NCI-H1048 (cell line): ENCODE measurements at regions not wholly inside any gene's neighbourhood (a gene's known extent, or its start where the extent isn't known, plus 50 kb on each side); places are given as distances from the start of the nearest gene placed in this dataset.

Experiments used
- DNase-seq: peaks from one replicate; lab custom pipeline; 2025; lab: John Stamatoyannopoulos, UW

- DNase-seq, result no peak
Observed at GRCh38 chr2:64704161-64704560, 50.4 kb upstream of the SERTAD2 start.

GRCh38 chr2:64704996-64705395 is 51.3 kb upstream of the SERTAD2 start:
- no peak for DNase-seq

DNA sequence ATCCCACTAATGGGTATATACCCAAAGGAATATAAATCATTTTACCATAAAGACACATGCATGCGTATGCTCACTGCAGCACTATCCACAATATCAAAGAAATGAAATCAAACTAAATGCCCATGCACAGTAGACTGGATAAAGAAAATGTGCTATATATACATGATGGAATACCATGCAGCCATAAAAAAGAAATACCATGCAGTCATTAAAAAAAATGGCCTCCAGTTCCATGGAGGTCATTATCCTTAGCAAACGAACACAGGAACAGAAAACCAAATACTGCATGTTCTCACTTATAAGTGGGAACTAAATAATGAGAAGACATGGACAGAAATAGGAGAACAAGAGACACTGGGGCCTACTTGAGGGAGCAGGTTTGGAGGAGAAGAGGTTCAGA is 53.6 kb upstream of the SERTAD2 start:
- no peak for DNase-seq

DNA sequence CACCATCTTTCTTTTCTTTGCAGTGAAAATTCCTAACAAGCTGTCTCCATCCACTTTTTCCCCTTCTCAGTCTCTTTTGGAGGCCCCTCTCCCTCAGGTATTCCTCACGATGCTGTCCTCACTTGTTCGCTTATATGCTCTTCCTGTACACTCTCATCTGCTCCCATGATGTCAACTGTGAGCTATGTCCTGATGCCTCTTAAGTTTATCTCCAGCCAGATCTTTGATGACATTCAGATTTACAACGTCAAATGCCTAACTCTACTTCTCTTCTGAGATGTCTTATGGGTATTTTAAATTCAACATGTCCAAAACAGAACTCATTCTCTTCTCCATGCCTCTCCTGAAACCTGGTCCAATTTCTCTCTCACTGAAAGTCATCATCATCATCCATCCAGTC is 55.1 kb upstream of the SERTAD2 start:
- DNase-seq, result no peak

- DNase-seq, result no peak
Observed at GRCh38 chr2:64711252-64711800, 57.6 kb upstream of the SERTAD2 start.

DNA sequence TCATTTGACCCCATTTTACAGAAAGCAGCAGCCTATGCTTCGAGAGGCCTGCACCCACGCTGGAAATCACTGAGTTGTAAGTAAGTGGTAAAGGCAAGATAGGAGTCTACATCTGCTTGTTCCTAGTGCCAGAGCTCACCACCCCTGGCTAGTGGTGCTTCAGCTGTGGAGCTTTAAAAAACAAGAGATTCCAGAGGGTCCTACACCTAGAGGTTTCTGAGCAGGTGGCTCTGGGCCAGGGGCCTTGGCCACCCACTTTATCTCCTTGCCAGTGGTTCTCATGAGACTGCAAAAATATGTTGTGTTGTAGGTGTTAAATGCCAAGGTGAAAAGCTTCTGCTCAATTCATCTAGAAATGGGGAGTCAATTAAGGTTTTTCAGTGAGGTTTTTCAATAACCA is 60.0 kb upstream of the SERTAD2 start:
- no peak for DNase-seq

- no peak for DNase-seq
Observed at GRCh38 chr2:64716569-64716968, 62.9 kb upstream of the SERTAD2 start.

DNA sequence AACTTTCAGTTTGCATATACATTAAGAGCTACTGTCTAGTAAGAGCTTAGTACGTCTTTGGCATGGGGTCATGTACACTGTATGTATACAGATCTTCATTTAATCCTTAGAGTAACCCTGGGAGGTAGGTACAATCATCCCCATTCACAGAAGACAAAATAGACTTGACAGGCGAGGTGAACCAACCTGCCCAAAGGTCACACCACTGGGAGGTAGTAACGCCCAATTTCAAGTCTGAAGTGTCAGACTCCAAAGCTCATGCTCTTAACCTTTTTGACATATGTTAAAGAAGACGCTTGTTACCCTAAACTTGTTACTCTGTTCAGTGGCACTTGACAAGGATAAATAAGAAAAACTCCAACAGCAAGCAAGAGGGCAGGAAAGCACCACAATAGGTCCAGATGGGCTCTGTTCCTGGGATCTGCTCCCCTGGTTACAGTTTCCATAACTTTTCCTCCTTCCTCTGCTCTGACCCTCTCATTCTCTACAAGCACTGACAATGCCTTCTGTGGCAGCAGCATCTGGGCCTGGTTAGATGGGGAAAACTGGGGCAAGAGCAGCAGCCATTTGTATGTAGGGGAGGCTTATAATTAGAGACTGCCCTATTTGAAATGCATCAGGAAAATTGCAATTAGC is 64.7 kb upstream of the SERTAD2 start:
- no peak for DNase-seq

GRCh38 chr2:64720535-64721319 is 67.0 kb upstream of the SERTAD2 start:
- no peak for DNase-seq

- DNase-seq, result no peak
Observed at GRCh38 chr2:64721320-64721623, 67.6 kb upstream of the SERTAD2 start.

DNA sequence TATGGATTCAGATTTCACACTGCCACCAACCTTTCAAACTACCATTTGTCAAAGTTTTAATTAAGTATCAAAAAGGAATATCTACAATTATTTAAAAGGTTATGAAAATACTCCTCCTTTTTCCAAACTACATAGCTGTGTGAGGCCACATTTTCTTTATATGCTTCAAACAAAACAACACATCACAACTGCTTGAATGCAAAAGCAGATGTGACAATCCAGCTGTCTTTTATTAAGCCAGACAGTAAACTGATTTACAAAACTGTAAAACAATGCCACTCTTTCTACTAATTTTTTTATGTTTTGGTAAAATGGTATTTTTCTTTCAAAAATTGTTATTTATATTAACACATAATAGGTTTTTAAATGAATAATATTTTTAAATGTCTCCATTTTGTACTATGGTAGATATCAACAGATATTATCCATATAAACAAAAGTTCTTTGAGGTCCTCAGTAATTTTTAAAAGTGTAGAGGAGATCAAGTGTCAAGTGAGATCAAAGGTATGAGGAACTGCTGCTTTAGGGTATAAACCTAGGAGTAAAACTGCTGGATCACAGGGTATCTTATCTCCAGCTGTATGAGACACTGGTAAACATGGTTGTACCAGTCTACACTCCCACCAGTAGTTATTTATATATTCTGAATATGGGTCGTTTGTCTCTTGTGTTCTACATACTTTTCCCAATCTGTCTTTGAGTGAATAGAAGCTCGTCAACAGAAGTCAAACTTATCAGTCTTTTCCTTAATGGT is 68.8 kb upstream of the SERTAD2 start:
- DNase-seq, result no peak

GRCh38 chr2:64727013-64727767 is 73.5 kb upstream of the SERTAD2 start:
- DNase-seq, result no peak

- DNase-seq, result no peak
Observed at GRCh38 chr2:64727843-64728463, 74.2 kb upstream of the SERTAD2 start.

DNA sequence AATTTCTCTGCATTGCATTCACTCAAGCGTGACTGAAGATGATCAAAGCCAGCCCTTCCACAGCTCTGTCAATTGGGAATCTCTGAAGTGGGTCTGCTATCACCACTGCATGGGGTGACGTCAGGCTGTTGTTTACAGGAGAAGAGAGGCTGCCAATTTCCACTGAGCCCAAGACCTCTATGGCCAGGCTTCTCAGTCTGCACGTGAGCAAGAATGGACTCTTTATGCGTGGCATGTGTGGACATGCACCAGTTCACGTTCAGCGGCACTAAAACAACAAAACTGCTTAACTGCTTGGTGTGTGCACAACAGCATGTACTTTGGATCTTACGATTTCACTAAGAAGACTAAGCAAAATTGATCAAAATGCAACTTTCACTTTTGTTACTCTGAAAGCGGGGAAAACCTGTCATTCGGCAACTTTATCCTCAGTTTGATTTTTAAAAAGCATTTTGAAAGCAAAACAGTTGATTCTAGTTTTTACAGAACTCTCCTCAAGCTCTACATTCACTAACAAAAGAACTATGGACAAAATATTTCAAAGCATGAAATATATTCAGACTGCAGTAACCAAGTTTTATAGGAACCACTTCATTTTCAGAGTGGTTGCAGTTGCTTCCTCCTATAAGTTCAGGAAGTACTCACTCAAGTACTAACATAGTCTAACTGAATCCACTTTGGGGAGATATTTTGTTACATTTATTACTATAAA is 77.0 kb upstream of the SERTAD2 start:
- DNase-seq, result no peak

- no peak for DNase-seq
Observed at GRCh38 chr2:64731263-64731643, 77.5 kb upstream of the SERTAD2 start.

DNA sequence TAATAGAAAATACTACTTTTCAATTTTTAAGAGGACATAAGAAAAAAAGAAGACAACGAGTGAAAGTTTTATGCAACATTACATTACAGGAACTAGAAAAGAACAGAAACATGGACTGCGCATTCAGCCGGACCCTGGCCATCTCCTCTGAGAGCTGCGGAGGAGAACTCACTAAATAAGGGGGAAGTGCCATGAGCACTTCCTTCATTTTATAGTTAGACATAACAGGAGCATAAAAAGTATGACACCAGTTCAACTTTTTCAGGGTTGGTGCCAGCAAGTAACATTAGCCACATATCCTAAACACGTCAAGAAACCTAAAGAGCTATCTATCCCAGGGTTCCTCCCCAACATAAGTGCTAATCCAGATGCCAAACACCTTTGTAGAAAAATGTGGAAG is 78.0 kb upstream of the SERTAD2 start:
- DNase-seq, result no peak

DNA sequence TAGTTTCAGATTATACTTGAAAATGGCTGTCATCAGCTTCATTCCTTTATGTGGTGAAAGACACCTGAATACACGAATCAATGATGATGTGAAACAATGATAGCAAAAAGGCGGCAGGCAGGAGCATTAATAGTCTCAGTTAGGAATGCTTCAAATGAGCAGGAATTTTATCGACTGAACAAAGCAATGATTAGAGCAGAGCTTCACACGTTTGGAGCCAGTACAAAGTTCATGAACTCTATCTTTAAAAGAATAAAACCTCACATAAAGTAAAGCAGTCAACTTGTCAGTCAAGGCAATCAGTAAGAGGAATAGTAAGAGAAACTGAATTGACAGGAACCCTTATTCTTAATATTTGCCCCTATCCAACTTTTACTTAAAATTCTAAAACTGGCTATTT is 78.4 kb upstream of the SERTAD2 start:
- no peak for DNase-seq

- no peak for DNase-seq
Observed at GRCh38 chr2:64735504-64735903, 81.8 kb upstream of the SERTAD2 start.

GRCh38 chr2:64737547-64737946 is 83.8 kb upstream of the SERTAD2 start:
- no peak for DNase-seq

- no peak for DNase-seq
Observed at GRCh38 chr2:64738026-64738425, 84.3 kb upstream of the SERTAD2 start.

DNA sequence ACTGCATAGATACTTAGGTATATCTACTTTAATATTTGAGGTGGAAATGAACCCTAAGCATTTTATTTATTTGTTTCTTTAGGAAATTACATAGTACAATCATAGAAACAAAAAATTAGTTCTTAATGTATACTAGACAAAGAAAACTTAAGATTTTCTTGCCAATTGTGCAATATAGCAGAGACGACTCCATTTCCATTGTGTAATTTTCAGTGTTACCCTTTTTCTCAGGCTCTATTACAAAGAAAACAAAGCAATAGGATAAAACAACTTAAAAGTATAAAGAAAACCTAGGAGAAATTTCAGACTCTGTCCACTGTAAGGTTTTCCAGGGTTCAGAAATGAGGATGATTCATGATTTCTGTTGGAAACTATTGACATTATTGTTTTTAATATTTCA is 89.0 kb upstream of the SERTAD2 start:
- no peak for DNase-seq
